Breast epithelium (tissue), 4 donors: ENCODE measurements at regions not wholly inside any gene's neighbourhood (a gene's known extent, or its start where the extent isn't known, plus 50 kb on each side); places are given as distances from the start of the nearest gene placed in this dataset.
"Not testable (repeated sequence)": the region's sequence is repeated elsewhere in the genome, so short reads cannot be mapped to it uniquely, and the experiment has no call there.

Source experiments
- DNase-seq, 2 donors: peaks; one replicate each; pipeline ENCODE4 v3.0.0-alpha.2; 2019; ENCODE audit warnings: low spot score in 2 of 2
- H3K27ac ChIP-seq, 2 donors: fragments of 200-600 bp; sonication (generic) in 1 of 2; one replicate each; pipeline ENCODE4 v1.5.1; 2016 to 2019; ENCODE audit warnings: mild to moderate bottlenecking in 1 of 2
- H3K27me3 ChIP-seq, 2 donors: fragments of 200-600 bp; sonication (generic) in 1 of 2; one replicate each; pipeline versions ENCODE4 v1.5.1 to v1.6.0; 2017 to 2019; ENCODE audit warnings: control low read depth in 1 of 2, mild to moderate bottlenecking in 1 of 2
- H3K36me3 ChIP-seq: fragments of 200-600 bp; one replicate; pipeline ENCODE4 v1.5.1; 2019
- H3K4me1 ChIP-seq, 2 donors: fragments of 200-600 bp; sonication (generic); one replicate each; pipeline ENCODE4 v1.5.1; 2016 to 2019; ENCODE audit warnings: control low read depth in 1 of 2
- H3K4me3 ChIP-seq, 3 donors: fragments of 200-600 bp; sonication (generic); 1 replicate in 2 of 3; 2 replicates in 1 of 3; pipeline ENCODE4 v1.5.1; 2016 to 2019; ENCODE audit warnings: mild to moderate bottlenecking in 3 of 3, moderate library complexity in 2 of 3
- H3K9me3 ChIP-seq, 2 donors: fragments of 200-600 bp; sonication (generic) in 1 of 2; one replicate each; pipeline ENCODE4 v1.5.1; 2016 to 2019; ENCODE audit warnings: control low read depth in 1 of 2
- CTCF ChIP-seq, 3 donors: fragments of 450-650 bp; IDR thresholded peaks; one replicate each; pipeline ENCODE4 v1.5.1; 2016 to 2017; ENCODE audit warnings: antibody characterized with exemption in 3 of 3, mild to moderate bottlenecking in 3 of 3, moderate library complexity in 3 of 3
- POLR2A ChIP-seq: fragments of 450-650 bp; IDR thresholded peaks from one replicate; pipeline ENCODE4 v1.6.1; 2016; ENCODE audit warnings: antibody characterized with exemption, mild to moderate bottlenecking, moderate library complexity
- POLR2AphosphoS5 ChIP-seq, 3 donors: sonication (generic); formaldehyde crosslinking; IDR thresholded peaks; one replicate each; pipeline ENCODE4 v1.6.1; 2017; ENCODE audit warnings: antibody characterized with exemption in 3 of 3
- intact Hi-C: fragments of 100-400 bp; cut with DNase I; formaldehyde crosslinking; loops from one replicate; pipeline ENCODE4 v1.15.1; 2023; ENCODE audit warnings: low total_unique reads

DNA sequence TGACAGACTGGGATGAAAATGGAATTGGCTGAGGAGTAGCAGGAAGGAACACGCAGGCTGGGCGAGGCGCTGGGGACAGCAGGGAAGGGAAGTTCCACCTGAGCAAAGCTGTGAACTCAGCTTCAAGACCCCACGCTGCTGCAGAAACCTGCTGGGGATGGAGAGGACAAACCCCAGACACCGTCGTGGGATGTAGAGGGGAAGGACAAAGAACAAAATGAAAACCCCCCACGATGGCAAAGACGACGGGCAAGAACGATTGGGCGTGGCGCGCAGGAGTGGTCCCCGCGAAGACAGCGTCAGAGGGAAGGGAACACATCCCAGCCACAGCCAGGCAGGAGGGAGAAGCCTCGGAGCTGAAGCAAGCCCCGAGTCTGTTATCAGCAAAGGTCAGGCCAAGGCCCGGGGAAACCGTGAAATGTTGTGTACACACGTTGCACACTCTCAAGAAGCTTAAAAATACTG lies 222.9 kb downstream of the NDUFA10 start:
- Histone ChIP-seq H3K27ac (no peak overlapping the region), H3K4me3 (no peak overlapping the region), H3K4me1 (no peaks in the 10 kb centered on the region), H3K36me3 (no peaks in the 10 kb centered on the region), H3K9me3 (no peaks in the 10 kb centered on the region), H3K27me3 (peaks cover 0 to 10% of the 10 kb centered on the region in 2 donors)
- DNase-seq, result peak in 1 of 2 donors; percentile 39
- intact Hi-C loops, result no loop called here
- TF ChIP-seq POLR2AphosphoS5 (IDR thresholded peaks at IDR 0.05), result no peak
- TF ChIP-seq POLR2A, result no peak
- TF ChIP-seq CTCF (IDR thresholded peaks at IDR 0.05), result no peak

DNA sequence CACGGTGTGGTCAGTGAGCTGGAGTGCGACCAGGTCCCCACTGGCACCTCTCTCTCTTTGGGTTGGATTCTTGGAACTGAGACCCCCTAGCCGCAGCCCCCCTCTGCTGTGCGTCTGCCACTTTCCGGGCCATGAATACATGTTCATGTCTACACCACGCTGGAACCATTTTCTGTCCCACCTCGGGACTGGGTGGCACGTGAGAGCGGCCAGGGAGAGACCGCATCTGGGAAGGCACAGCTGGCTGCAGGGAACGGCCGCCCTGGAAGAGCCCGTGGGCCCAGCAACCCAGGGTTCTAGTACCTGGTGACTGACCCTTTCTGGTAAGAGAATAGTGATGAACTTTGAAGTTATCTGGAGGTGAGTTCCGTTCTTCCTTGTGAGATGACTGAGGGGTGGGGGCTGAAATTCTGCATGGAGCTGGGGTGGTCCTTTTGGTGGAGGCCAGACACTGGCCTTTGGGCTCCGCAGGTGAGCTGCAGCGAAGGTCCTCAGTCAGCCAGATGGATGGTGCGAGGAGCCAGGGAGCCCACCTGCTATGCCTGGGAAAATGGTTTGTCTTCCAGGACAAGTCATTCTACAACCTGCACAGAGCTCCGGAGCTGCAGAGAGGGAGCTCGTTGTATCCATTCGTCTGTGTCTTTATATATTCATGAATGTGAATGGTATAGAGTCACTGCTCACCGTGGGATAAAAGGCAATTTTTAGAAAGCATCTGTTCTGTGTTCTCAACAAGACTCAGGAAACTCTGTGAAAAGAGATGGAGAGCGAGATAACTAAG lies 223.5 kb downstream of the NDUFA10 start:
- intact Hi-C loops, result no loop called here
- DNase-seq, result peak in 1 of 2 donors; percentile 36
- H3K27ac ChIP-seq, result no peak overlapping the region
- H3K4me3 ChIP-seq, result no peak overlapping the region
- H3K4me1 ChIP-seq, result no peaks in the 10 kb centered on the region
- H3K9me3 ChIP-seq, result no peaks in the 10 kb centered on the region
- TF ChIP-seq POLR2AphosphoS5 (IDR thresholded peaks at IDR 0.05) (no peak), POLR2A (no peak), CTCF (IDR thresholded peaks at IDR 0.05) (no peak)
- H3K36me3 ChIP-seq, result no peaks in the 10 kb centered on the region
- H3K27me3 ChIP-seq, result peaks cover 0 to 10% of the 10 kb centered on the region in 2 donors

GRCh38 chr2:239800785-239801386 lies 224.3 kb downstream of the NDUFA10 start:
- peak in 1 of 2 donors; percentile 34 for DNase-seq
- Histone ChIP-seq H3K27ac (no peak overlapping the region), H3K36me3 (no peaks in the 10 kb centered on the region)

GRCh38 chr2:239797316-239797715 lies 227.8 kb downstream of the NDUFA10 start:
- H3K9me3 ChIP-seq, result peaks cover 0 to 5% of the 10 kb centered on the region in 2 donors
- H3K27me3 ChIP-seq, result peaks cover 0 to 10% of the 10 kb centered on the region in 2 donors
- intact Hi-C loops, result no loop called here
- H3K36me3 ChIP-seq, result no peaks in the 10 kb centered on the region
- no peak overlapping the region for H3K4me3 ChIP-seq
- DNase-seq, result no peak
- H3K27ac ChIP-seq, result no peak overlapping the region
- no peak for TF ChIP-seq POLR2AphosphoS5 (IDR thresholded peaks at IDR 0.05)
- TF ChIP-seq CTCF (IDR thresholded peaks at IDR 0.05), result no peak
- TF ChIP-seq POLR2A, result no peak
- H3K4me1 ChIP-seq, result no peaks in the 10 kb centered on the region

More at GRCh38 chr2:239800785-239801386, 224.3 kb downstream of the NDUFA10 start:
- no peaks in the 10 kb centered on the region for H3K4me1 ChIP-seq
- peaks cover 0 to 10% of the 10 kb centered on the region in 2 donors for H3K27me3 ChIP-seq
- H3K9me3 ChIP-seq, result peaks cover 0 to under 1% of the 10 kb centered on the region in 2 donors
- no peak for TF ChIP-seq CTCF (IDR thresholded peaks at IDR 0.05)
- no peak overlapping the region for H3K4me3 ChIP-seq
- intact Hi-C loops, result no loop called here

DNA sequence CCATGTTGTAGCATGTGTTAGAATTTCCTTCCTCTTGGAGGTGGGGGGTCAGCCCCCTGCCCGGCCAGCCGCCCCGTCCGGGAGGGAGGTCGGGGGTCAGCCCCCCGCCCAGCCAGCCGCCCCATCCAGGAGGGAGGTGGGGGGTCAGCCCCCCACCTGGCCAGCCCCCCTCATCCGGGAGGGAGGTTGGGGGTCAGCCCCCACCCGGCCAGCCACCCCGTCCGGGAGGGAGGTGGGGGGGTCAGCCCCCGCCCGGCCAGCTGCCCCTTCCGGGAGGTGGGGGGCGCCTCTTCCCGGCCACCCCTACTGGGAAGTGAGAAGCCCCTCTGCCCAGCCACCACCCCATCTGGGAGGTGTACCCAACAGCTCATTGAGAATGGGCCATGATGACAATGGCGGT lies 229.4 kb downstream of the NDUFA10 start:
- intact Hi-C loops, H3K4me1 ChIP-seq, H3K27ac ChIP-seq, H3K27me3 ChIP-seq, H3K4me3 ChIP-seq, H3K36me3 ChIP-seq, H3K9me3 ChIP-seq: not testable (repeated sequence)
- peak in 1 of 2 donors; percentile 20 for DNase-seq
